Upper lobe of left lung (tissue), 4 donors: ENCODE measurements at regions not wholly inside any gene's neighbourhood (a gene's known extent, or its start where the extent isn't known, plus 50 kb on each side); places are given as distances from the start of the nearest gene placed in this dataset.
"Not testable (repeated sequence)": the region's sequence is repeated elsewhere in the genome, so short reads cannot be mapped to it uniquely, and the experiment has no call there.

Experiments
- EP300 ChIP-seq, 4 donors: sonication (generic); formaldehyde crosslinking; IDR thresholded peaks; one replicate each; pipeline ENCODE4 v1.5.1; 2017; ENCODE audit warnings: antibody characterized with exemption in 4 of 4, control low read depth in 2 of 4
- POLR2AphosphoS5 ChIP-seq, 2 donors: sonication (generic); formaldehyde crosslinking; IDR thresholded peaks; one replicate each; pipeline ENCODE4 v1.5.1; 2017; ENCODE audit warnings: antibody characterized with exemption in 2 of 2
- TF ChIP-seq, protein P1 (sequence below), 6 experiments: fragments of 450-650 bp in 4 of 6; fragments of 200-600 bp in 2 of 6; sonication (generic) in 2 of 6; IDR thresholded peaks; one replicate each; pipeline ENCODE4 v1.5.1; 2016 to 2019; ENCODE audit warnings: antibody characterized with exemption in 6 of 6

DNA sequence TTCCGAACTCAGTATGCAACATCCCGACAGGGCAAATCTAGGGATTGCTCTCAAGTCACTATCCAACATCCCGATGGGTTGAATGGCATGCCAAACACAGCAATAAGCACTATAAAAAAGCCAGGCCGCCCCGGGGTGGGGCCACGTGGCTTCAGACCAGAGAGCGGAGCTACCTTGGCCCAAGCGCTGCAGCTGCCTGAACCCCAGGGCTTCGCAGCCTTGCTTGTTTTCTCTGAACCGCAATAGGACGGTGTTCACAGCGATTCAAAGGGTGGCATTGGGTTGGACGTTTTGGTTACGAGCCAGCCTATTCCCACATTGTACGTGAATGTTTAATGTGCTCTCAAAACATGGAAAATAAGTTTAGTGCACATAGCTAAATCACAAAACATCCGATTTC lies 161.0 kb downstream of the SYT15 start:
- TF ChIP-seq, protein P1, sequence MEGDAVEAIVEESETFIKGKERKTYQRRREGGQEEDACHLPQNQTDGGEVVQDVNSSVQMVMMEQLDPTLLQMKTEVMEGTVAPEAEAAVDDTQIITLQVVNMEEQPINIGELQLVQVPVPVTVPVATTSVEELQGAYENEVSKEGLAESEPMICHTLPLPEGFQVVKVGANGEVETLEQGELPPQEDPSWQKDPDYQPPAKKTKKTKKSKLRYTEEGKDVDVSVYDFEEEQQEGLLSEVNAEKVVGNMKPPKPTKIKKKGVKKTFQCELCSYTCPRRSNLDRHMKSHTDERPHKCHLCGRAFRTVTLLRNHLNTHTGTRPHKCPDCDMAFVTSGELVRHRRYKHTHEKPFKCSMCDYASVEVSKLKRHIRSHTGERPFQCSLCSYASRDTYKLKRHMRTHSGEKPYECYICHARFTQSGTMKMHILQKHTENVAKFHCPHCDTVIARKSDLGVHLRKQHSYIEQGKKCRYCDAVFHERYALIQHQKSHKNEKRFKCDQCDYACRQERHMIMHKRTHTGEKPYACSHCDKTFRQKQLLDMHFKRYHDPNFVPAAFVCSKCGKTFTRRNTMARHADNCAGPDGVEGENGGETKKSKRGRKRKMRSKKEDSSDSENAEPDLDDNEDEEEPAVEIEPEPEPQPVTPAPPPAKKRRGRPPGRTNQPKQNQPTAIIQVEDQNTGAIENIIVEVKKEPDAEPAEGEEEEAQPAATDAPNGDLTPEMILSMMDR (IDR thresholded peaks at IDR 0.05): not testable (repeated sequence)
- not testable (repeated sequence) for TF ChIP-seq POLR2AphosphoS5, EP300 (IDR thresholded peaks at IDR 0.05)
